ENCODE measurements at regions not wholly inside any gene's neighbourhood (a gene's known extent, or its start where the extent isn't known, plus 50 kb on each side); places are given as distances from the start of the nearest gene placed in this dataset.

DNA sequence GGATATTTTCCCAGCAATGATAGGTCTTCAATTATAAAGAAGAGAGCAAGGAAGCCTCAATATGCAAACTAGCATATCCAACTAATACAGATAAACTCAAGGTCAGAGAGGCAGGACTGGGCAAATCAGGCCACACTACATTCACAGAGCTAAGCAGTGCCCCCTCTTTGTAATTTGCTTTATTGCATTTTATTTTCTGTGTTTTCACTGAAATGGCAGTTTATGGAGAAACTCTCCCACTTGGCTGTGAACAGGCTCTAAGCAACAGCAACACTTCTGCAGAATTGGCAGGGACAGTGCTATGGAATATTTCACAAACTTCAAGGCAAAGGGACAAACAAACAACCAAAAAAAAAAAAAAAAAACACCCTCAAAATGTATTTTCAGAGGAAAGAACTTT lies 93.4 kb upstream of the SOD1 start:
- Histone ChIP-seq H3K79me1 (ENCODE audit: insufficient read depth, low read depth, low read length, poor library complexity, severe bottlenecking) (no peaks in the 10 kb centered on the region), H3T11ph (ENCODE audit: low read length) (no peak overlapping the region), H2BK12ac (ENCODE audit: insufficient read length, low read depth, low read length) (no peak overlapping the region), H3K9ac (ENCODE audit: extremely low read depth, insufficient read length, low read length) (no peak overlapping the region), H4K5ac (ENCODE audit: insufficient read length, low read depth, low read length) (no peak overlapping the region), H3K27me3 (ENCODE audit: insufficient read depth, low read length) (no peaks in the 10 kb centered on the region), H3K56ac (ENCODE audit: insufficient read length, low read depth, low read length) (no peak overlapping the region), H2BK120ac (ENCODE audit: low read depth, low read length, poor library complexity, severe bottlenecking) (no peak overlapping the region), H2BK5ac (ENCODE audit: insufficient read length, low read length) (no peak overlapping the region), H3K18ac (ENCODE audit: insufficient read length, low read depth, low read length) (no peak overlapping the region), H2BK15ac (ENCODE audit: low read depth, low read length) (no peak overlapping the region), H4K20me1 (ENCODE audit: control insufficient read depth, insufficient read depth, insufficient read length) (no peaks in the 10 kb centered on the region), H2AFZ (ENCODE audit: low read length) (no peak overlapping the region), H2BK20ac (ENCODE audit: low read depth, low read length, poor library complexity, severe bottlenecking) (no peak overlapping the region), H3K4me2 (ENCODE audit: insufficient read depth, insufficient read length, low read length) (no peak overlapping the region), H3K23me2 (ENCODE audit: insufficient read length, low read depth, low read length, poor library complexity, severe bottlenecking) (no peaks in the 10 kb centered on the region), H3K79me2 (ENCODE audit: insufficient read depth, low read length) (no peaks in the 10 kb centered on the region), H3K9me3 (ENCODE audit: control insufficient read depth, low read depth, low read length) (no peaks in the 10 kb centered on the region), H3K4me1 (ENCODE audit: insufficient read depth, low read length) (no peaks in the 10 kb centered on the region; the same call in 1 of the 2 replicates), H4K91ac (ENCODE audit: insufficient read length, low read depth, low read length) (no peak overlapping the region), H4K8ac (replicated peaks; ENCODE audit: insufficient read length, low read depth, low read length) (no peak overlapping the region), H3K4ac (ENCODE audit: low read depth, low read length) (no peak overlapping the region), H3K23ac (ENCODE audit: insufficient read length, low read depth, low read length) (no peak overlapping the region), H3K27ac (ENCODE audit: insufficient read length, low read depth, low read length) (no peak overlapping the region), H3K14ac (ENCODE audit: insufficient read depth, low read length) (no peak overlapping the region), H2AK5ac (ENCODE audit: insufficient read length, low read length) (no peak overlapping the region)
- TF ChIP-seq, protein P1, sequence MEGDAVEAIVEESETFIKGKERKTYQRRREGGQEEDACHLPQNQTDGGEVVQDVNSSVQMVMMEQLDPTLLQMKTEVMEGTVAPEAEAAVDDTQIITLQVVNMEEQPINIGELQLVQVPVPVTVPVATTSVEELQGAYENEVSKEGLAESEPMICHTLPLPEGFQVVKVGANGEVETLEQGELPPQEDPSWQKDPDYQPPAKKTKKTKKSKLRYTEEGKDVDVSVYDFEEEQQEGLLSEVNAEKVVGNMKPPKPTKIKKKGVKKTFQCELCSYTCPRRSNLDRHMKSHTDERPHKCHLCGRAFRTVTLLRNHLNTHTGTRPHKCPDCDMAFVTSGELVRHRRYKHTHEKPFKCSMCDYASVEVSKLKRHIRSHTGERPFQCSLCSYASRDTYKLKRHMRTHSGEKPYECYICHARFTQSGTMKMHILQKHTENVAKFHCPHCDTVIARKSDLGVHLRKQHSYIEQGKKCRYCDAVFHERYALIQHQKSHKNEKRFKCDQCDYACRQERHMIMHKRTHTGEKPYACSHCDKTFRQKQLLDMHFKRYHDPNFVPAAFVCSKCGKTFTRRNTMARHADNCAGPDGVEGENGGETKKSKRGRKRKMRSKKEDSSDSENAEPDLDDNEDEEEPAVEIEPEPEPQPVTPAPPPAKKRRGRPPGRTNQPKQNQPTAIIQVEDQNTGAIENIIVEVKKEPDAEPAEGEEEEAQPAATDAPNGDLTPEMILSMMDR (conservative IDR thresholded peaks at IDR 0.05): peak; percentile 44; the same call in 1 of the 3 replicates
- Mint-ChIP-seq H3K36me3 (ENCODE audit: insufficient read depth in 1 of 3, low read depth in 3 of 3) (no peaks in the 10 kb centered on the region), H3K27me3 (ENCODE audit: low read depth) (no peaks in the 10 kb centered on the region), H3K4me3 (no peak overlapping the region), H3K9me3 (no peaks in the 10 kb centered on the region; a peak in 1 of 5 replicates), H3K27ac (peak overlapping the region in 2 of 3 experiments; percentile 73 to 81; a peak in 5 of 7 replicates), H3K4me1 (peaks cover 30 to 38% of the 10 kb centered on the region in 2 experiments)
- DNase-seq: no peak
